ENCODE measurements at regions not wholly inside any gene's neighbourhood (a gene's known extent, or its start where the extent isn't known, plus 50 kb on each side); places are given as distances from the start of the nearest gene placed in this dataset.
"Not testable (repeated sequence)": the region's sequence is repeated elsewhere in the genome, so short reads cannot be mapped to it uniquely, and the experiment has no call there.

DNA sequence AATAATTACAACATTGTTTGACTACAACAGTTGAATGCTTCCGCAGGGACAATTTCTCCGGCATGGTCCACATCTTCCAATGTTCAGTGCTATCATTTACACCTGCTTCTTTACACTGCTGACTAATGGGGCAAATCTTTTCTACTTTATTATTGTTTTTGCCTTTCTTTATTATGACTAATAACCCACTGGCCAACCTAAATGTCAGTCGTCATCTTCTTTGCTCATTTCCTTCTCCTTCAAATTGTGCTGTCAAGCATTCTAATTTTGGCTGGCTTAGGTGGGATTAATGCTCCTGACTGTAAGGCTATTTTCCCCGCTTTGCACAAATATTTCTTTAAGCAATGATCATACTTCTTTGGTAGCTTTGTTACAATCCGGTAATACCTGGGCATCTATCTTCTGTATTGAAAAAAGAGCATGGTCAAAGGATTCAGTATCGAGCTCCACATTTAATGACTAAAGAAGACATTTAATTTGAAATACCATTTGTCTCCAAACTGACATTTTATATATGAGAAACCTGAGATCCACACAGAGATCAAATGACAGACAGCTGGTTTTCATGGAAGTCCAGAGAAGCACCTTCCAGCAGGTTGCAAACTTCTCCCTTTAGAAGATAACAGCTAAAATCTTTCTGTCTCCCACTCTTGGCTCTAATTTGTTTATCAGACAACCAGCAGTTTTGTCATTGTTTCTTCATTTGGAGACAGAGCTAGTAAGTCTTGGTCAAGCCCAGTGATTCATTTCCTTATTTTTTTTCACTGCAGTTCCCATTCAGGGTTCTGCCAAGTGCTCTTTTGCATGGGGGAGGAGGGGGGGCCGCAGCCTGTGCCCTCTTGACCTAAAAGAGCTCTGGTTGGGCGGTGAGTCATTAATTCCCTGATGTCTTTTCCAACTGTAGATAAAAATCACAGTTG is 132.9 kb downstream of the SOCS6 start:
- DNase-seq (ENCODE audit: low read depth): peak; percentile 98

- DNase-seq (ENCODE audit: low read depth): peak; percentile 89
These were observed 131.5 kb downstream of the SOCS6 start for GRCh38 chr18:70420146-70420898.

DNA sequence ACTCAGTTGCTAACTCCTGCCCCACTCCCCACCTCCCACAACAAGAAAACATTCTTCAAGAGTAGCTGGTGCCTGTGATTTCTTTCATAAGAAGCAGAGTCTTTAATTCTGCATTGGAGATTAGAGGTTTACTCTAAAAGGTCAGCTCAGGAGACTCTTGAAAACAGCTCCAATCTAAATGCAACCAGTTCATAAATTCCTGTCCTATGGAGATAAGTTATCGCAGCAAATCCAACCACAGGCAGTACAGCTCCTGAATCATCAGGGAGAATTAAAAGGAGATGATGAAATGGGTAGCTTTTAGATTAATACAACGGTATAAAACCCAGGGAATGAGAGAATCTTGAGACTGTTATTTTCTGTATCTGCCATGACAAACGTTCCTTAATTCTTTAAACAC is 130.7 kb downstream of the SOCS6 start:
- peak; percentile 69 for DNase-seq (ENCODE audit: low read depth)

GRCh38 chr18:70418546-70419311 is 129.9 kb downstream of the SOCS6 start:
- DNase-seq (ENCODE audit: low read depth): no peak

- no peak for DNase-seq (ENCODE audit: low read depth)
These were observed 129.0 kb downstream of the SOCS6 start for GRCh38 chr18:70417847-70418246.

- no peak for DNase-seq (ENCODE audit: low read depth)
These were observed 127.7 kb downstream of the SOCS6 start for GRCh38 chr18:70416496-70416895.

- DNase-seq (ENCODE audit: low read depth): no peak
These were observed 127.1 kb downstream of the SOCS6 start for GRCh38 chr18:70415823-70416488.

DNA sequence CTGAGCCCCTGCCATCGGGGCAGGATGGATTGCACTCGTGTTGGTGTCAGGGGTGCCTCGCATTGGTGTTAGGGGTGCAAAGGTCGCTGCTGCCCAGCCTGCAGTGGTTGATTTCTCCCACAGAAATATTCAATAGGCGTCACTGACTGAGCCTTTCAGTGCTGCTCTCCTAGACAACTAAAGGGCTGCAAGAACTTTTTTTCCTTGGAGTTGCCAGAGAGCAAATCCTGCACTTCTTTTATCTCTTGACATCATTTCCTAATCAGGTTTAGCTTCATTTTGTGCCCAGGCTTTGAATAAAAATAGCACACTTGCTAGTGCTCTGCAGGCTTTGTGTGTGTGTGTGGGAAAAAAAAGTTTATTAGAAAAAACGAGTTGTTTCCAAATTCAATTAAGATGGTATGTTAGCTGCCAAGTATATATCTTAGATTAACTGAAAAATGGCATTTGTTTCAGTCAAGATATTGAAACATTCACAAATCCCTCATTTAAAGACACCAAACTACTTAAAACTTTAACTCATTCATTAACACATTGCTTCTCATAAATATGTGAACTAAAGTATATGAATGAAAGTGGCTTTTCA is 125.6 kb downstream of the SOCS6 start:
- no peak for DNase-seq (ENCODE audit: low read depth)

GRCh38 chr18:70413455-70413854 is 124.6 kb downstream of the SOCS6 start:
- no peak for DNase-seq (ENCODE audit: low read depth)

DNA sequence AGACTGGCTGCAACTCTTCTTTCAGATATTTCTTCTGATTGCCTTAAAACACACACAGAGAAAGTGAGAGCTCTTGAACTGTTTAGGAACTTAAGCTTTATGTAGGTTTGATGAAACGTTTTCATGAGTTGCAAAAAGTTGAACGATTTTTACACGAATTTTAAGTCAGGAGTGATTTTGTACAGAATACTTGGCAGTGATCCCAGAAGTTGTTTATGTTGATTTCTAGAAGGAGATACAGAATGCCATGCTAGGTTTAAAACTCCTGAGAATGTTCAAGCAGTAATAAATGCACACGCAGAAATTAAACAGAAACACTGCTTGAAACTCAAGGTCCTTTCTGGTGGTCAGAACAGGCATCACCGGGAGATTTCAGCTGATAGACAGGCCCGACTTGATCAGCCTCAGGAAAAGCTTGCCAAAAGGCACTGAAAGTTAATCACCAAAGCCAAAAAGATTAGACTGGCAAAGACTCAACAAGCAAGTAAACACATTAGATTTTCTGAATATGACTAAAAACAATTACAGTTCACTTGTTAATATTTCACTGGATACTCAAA is 123.1 kb downstream of the SOCS6 start:
- DNase-seq (ENCODE audit: low read depth): no peak

DNA sequence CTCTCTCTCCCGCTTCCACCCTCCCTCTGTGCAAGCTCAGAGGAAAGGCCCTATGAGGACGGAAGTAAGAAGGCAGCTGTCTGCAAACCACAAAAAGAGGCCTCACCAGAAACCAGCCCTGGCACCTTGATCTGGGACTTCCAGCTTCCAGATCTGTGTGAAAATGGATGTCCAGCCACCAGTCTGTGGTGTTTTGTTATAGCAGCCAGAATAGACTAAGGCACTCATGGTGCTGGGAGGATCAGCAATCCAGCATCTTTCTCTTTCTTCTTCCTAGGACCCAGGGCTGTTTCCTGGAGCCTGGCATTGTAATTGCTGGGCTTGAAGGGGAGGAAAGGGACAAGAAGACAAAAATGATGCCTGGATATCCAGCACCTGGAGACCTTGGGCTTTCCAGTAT is 122.5 kb downstream of the SOCS6 start:
- no peak for DNase-seq (ENCODE audit: low read depth)

GRCh38 chr18:70405052-70405451 is 116.2 kb downstream of the SOCS6 start:
- peak; percentile 15 for DNase-seq (ENCODE audit: low read depth)

- no peak for DNase-seq (ENCODE audit: low read depth)
These were observed 111.6 kb downstream of the SOCS6 start for GRCh38 chr18:70400476-70400875.

- no peak for DNase-seq (ENCODE audit: low read depth)
These were observed 109.2 kb downstream of the SOCS6 start for GRCh38 chr18:70398076-70398475.

DNA sequence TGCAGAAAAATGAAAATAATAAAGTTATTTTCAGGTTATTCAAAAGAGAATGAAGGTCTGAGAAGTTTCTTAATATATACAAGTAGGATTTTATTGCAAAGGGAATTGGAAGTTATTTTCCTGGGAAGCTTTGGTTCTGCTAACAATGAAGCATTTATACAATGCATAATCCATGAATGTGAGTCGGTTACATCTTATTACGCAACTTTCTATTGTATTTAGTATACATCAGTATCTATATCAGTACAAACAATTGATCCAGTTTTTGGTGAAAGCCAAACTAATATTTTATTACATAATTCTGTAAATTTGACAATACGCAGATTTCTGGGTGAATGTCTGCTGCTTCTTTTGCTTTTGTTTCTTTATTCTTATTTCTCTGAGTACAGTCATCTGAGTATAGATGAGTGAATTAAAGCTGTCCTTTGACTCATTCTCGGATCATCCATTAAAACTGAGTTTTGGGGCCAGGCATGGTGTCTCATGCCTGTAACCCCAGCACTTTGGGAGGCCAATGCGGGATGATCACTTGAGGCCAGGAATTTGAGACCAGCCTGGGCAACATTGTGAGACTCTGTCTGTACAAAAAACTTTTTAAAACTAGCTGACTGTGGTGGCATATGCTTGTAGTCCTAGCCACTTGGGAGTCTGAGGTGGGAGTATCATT is 108.5 kb downstream of the SOCS6 start:
- peak; percentile 83 for DNase-seq (ENCODE audit: low read depth)

DNA sequence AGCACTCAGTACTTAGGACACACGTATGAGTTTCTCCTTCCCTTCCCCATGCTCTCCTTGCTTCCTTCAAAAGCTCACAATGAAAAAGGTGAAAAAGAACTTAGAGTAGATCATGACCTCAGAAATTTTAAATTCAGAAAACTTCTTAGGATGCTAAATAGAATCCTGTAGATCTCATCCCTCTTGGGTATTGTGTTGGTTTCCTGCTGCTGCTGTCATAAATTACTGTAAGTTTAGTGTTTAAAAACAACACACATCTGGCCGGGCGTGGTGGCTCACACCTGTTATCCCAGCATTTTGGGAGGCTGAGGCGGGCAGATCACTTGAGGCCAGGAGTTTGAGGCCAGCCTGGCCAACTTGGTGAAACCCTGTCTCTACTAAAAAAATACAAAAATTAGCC is 106.9 kb downstream of the SOCS6 start:
- DNase-seq (ENCODE audit: low read depth): not testable (repeated sequence)

DNA sequence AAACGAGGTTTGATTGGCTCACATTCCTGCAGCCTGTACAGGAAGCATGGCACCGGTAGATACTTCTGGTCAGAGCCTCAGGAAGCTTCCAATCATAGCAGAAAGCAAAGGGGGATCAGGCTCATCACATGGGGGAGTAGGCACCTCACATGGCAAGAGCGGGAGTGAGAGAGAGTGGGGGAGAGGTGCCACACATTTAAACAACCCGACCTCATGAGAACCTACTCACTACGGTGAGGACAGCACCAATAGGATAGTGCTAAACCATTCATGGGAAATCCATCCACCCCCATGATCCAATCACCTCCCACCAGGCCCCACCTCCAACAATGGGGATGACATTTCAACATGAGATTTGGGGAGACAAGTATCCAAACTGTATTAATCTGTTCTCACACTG is 105.8 kb downstream of the SOCS6 start:
- DNase-seq (ENCODE audit: low read depth): no peak

DNA sequence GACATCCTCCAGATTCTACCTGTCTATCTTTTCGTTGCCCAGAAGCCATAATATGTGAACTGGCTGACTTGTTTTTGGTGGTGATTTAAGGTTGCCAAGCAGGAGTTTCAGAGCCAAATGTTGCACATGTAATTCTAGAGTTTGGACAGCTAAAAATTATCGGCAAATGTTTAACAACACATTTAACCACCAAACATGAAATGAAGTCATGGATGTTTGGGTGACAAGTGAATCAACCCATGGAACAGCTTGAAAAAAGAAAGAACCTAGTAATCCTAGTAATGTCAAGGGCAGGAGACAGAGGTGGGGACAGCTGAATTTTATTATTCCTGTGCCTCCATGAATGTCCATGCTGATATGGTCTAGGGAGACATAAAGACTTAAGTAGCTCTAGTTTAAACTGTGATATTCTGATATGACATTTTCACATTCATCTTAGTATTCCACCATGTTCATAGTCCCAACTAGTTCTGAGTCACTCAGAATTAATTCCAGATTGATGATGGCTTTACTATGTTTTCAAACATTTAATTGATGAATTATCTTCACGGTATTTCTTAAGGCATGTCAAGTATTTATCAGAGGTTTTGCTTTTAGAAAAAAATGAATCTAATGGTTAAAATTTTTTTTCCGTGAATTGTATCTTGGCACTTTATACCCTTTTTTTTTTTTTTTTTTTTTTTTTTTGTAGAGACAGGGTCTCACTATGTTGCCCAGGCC is 101.7 kb downstream of the SOCS6 start:
- DNase-seq (ENCODE audit: low read depth): peak; percentile 74

DNA sequence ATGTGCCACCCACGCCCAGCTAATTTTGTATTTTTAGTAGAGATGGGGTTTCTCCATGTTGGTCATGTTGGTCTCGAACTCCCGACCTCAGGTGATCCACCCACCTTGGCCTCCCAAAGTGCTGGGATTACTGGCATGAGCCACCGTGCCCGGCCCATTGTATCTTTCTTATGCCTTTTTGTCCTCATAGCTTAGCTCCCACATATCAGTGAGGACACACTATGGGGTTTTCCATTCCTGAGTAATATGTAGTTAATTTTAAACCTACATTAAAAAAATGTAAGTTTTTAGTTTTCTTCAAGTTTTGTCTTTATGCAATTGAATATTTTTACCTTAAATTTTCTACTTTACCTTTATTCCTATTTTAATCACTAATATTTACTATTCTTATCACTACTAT is 100.2 kb downstream of the SOCS6 start:
- not testable (repeated sequence) for DNase-seq (ENCODE audit: low read depth)

DNA sequence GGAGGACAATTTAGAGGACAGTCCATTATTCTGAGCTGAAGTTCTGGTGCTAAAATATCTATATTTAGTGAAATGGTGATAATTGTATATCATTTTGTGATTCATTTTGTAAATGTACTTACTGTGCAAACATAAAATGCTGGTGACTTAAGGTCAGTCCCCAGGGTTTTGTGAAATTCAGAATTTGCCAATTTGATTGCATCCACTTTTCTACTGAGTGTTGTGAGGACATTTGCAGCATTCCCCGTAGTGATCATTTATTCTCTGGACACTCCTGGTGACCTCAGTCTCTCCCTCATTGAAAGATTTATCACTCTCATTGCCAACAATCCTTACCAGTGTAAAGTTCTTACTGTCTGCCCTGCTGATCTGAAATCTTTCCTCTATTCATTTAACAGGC is 98.2 kb downstream of the SOCS6 start:
- no peak for DNase-seq (ENCODE audit: low read depth)

Data from ELR (cell line).